ENCODE measurements at regions not wholly inside any gene's neighbourhood (a gene's known extent, or its start where the extent isn't known, plus 50 kb on each side); places are given as distances from the start of the nearest gene placed in this dataset.

GRCh38 chr9:82271106-82271561 is 282.6 kb downstream of the SPATA31D1 start:
- H3K4me3 ChIP-seq (ENCODE audit: low read depth, low read length, poor library complexity, severe bottlenecking) = no peak overlapping the region

GRCh38 chr9:82273121-82273520 is 284.5 kb downstream of the SPATA31D1 start:
- H3K36me3 ChIP-seq (ENCODE audit: insufficient read depth, low read length, poor library complexity, severe bottlenecking) = no peaks in the 10 kb centered on the region
- no peaks in the 10 kb centered on the region for H3K27me3 ChIP-seq (replicated peaks; ENCODE audit: insufficient read depth, low read depth, low read length, poor library complexity)
- TF ChIP-seq CTCF (conservative IDR thresholded peaks at IDR 0.05; ENCODE audit: low read depth, low read length) (no peak), EZH2 (IDR thresholded peaks at IDR 0.05; ENCODE audit: borderline replicate concordance, low read depth, low read length, poor library complexity, severe bottlenecking) (no peak)
- BruUV-seq (replicated peaks) = no TSS peak
- H3K4me3 ChIP-seq (ENCODE audit: low read depth, low read length, poor library complexity, severe bottlenecking) = no peak overlapping the region
- CTCF ChIA-PET = no interaction called here
- no peaks in the 10 kb centered on the region for H3K9me3 ChIP-seq (ENCODE audit: low read depth, low read length, poor library complexity, severe bottlenecking)
- H3K4me1 ChIP-seq (ENCODE audit: insufficient read depth, low read length, poor library complexity, severe bottlenecking) = no peaks in the 10 kb centered on the region
- intact Hi-C loops (cut with micrococcal nuclease; ENCODE audit: unreplicated experiment) = no loop called here
- POLR2A ChIA-PET (ENCODE audit: low non-redundant PET) = no interaction called here
- DNase-seq (ENCODE audit: low spot score) = no peak
- no peak overlapping the region for H3K27ac ChIP-seq (ENCODE audit: low read depth, low read length, poor library complexity, severe bottlenecking)

More at GRCh38 chr9:82271106-82271561, 282.6 kb downstream of the SPATA31D1 start:
- POLR2A ChIA-PET (ENCODE audit: low non-redundant PET) = no interaction called here
- Histone ChIP-seq H3K9me3 (ENCODE audit: low read depth, low read length, poor library complexity, severe bottlenecking) (no peaks in the 10 kb centered on the region), H3K4me1 (ENCODE audit: insufficient read depth, low read length, poor library complexity, severe bottlenecking) (no peaks in the 10 kb centered on the region), H3K27me3 (replicated peaks; ENCODE audit: insufficient read depth, low read depth, low read length, poor library complexity) (no peaks in the 10 kb centered on the region), H3K36me3 (ENCODE audit: insufficient read depth, low read length, poor library complexity, severe bottlenecking) (no peaks in the 10 kb centered on the region), H3K27ac (ENCODE audit: low read depth, low read length, poor library complexity, severe bottlenecking) (no peak overlapping the region)
- intact Hi-C loops (cut with micrococcal nuclease; ENCODE audit: unreplicated experiment) = no loop called here
- DNase-seq (ENCODE audit: low spot score) = no peak
- CTCF ChIA-PET = no interaction called here
- no peak for TF ChIP-seq EZH2 (IDR thresholded peaks at IDR 0.05; ENCODE audit: borderline replicate concordance, low read depth, low read length, poor library complexity, severe bottlenecking)
- no peak for TF ChIP-seq CTCF (conservative IDR thresholded peaks at IDR 0.05; ENCODE audit: low read depth, low read length)
- BruUV-seq (replicated peaks) = no TSS peak

GRCh38 chr9:82275258-82275927 is 286.8 kb downstream of the SPATA31D1 start:
- no peak for DNase-seq (ENCODE audit: low spot score)
- no TSS peak for BruUV-seq (replicated peaks)
- ChIA-PET POLR2A (ENCODE audit: low non-redundant PET) (no interaction called here), CTCF (no interaction called here)
- no peaks in the 10 kb centered on the region for H3K9me3 ChIP-seq (ENCODE audit: low read depth, low read length, poor library complexity, severe bottlenecking)
- H3K4me3 ChIP-seq (ENCODE audit: low read depth, low read length, poor library complexity, severe bottlenecking) = no peak overlapping the region
- H3K4me1 ChIP-seq (ENCODE audit: insufficient read depth, low read length, poor library complexity, severe bottlenecking) = no peaks in the 10 kb centered on the region
- H3K27me3 ChIP-seq (replicated peaks; ENCODE audit: insufficient read depth, low read depth, low read length, poor library complexity) = no peaks in the 10 kb centered on the region
- no peak overlapping the region for H3K27ac ChIP-seq (ENCODE audit: low read depth, low read length, poor library complexity, severe bottlenecking)
- no peak for TF ChIP-seq EZH2 (IDR thresholded peaks at IDR 0.05; ENCODE audit: borderline replicate concordance, low read depth, low read length, poor library complexity, severe bottlenecking)
- no peak for TF ChIP-seq CTCF (conservative IDR thresholded peaks at IDR 0.05; ENCODE audit: low read depth, low read length)
- H3K36me3 ChIP-seq (ENCODE audit: insufficient read depth, low read length, poor library complexity, severe bottlenecking) = no peaks in the 10 kb centered on the region
- intact Hi-C loops (cut with micrococcal nuclease; ENCODE audit: unreplicated experiment) = no loop called here

All from A673 (cell line).